ENCODE measurements at regions not wholly inside any gene's neighbourhood (a gene's known extent, or its start where the extent isn't known, plus 50 kb on each side); places are given as distances from the start of the nearest gene placed in this dataset.

GRCh38 chr6:118748311-118749062 is 97.1 kb upstream of the CEP85L start:
- no peak overlapping the region for H3K9ac ChIP-seq (ENCODE audit: insufficient read depth, low read length)
- TF ChIP-seq CTCF (conservative IDR thresholded peaks at IDR 0.05 in 1 of 2, IDR thresholded peaks at IDR 0.05 in 1 of 2; ENCODE audit: low read depth in 1 of 2, low read length in 2 of 2) (no peak), EZH2 (IDR thresholded peaks at IDR 0.05; ENCODE audit: low read length, missing control alignments) (no peak)
- H2AFZ ChIP-seq (ENCODE audit: low read length), result peak overlapping the region; percentile 83
- H4K20me1 ChIP-seq (ENCODE audit: control insufficient read depth, extremely low read depth, insufficient read depth, low read length), result no peaks in the 10 kb centered on the region
- peak; percentile 58 to 80 for DNase-seq (ENCODE audit: low read depth in 2 of 2)
- peaks cover 12% of the 10 kb centered on the region for H3K4me1 ChIP-seq (ENCODE audit: control insufficient read depth, extremely low read depth, insufficient read depth, low read length)
- peak overlapping the region; percentile 6 to 20 (median 16) for H3K4me3 ChIP-seq (replicated peaks in 1 of 4; ENCODE audit: control extremely low read depth in 1 of 4, insufficient read depth in 1 of 4, low read depth in 3 of 4, low read length in 4 of 4)
- H3K9me3 ChIP-seq (ENCODE audit: control insufficient read depth, insufficient read depth, low read depth, low read length), result no peaks in the 10 kb centered on the region
- no peaks in the 10 kb centered on the region for H3K27me3 ChIP-seq (ENCODE audit: control insufficient read depth, insufficient read depth, low read length)
- H3K79me2 ChIP-seq (ENCODE audit: control insufficient read depth, insufficient read depth, low read length), result no peaks in the 10 kb centered on the region
- H3K27ac ChIP-seq (ENCODE audit: insufficient read depth, low read length), result peak overlapping the region; percentile 69
- H3K36me3 ChIP-seq (ENCODE audit: control insufficient read depth, insufficient read depth, low read length), result no peaks in the 10 kb centered on the region
- peak overlapping the region; percentile 79 for H3K4me2 ChIP-seq (ENCODE audit: extremely low read depth, insufficient read depth, low read length)

- no peak overlapping the region for H3K4me2 ChIP-seq (ENCODE audit: extremely low read depth, insufficient read depth, low read length)
- no peaks in the 10 kb centered on the region for H3K36me3 ChIP-seq (ENCODE audit: control insufficient read depth, insufficient read depth, low read length)
- H4K20me1 ChIP-seq (ENCODE audit: control insufficient read depth, extremely low read depth, insufficient read depth, low read length), result no peaks in the 10 kb centered on the region
- no peak overlapping the region for H2AFZ ChIP-seq (ENCODE audit: low read length)
- H3K27me3 ChIP-seq (ENCODE audit: control insufficient read depth, insufficient read depth, low read length), result no peaks in the 10 kb centered on the region
- no peak overlapping the region for H3K27ac ChIP-seq (ENCODE audit: insufficient read depth, low read length)
- H3K4me3 ChIP-seq (replicated peaks in 1 of 4; ENCODE audit: control extremely low read depth in 1 of 4, insufficient read depth in 1 of 4, low read depth in 3 of 4, low read length in 4 of 4), result no peak overlapping the region
- no peak overlapping the region for H3K9ac ChIP-seq (ENCODE audit: insufficient read depth, low read length)
- H3K9me3 ChIP-seq (ENCODE audit: control insufficient read depth, insufficient read depth, low read depth, low read length), result no peaks in the 10 kb centered on the region
- H3K79me2 ChIP-seq (ENCODE audit: control insufficient read depth, insufficient read depth, low read length), result no peaks in the 10 kb centered on the region
- DNase-seq (ENCODE audit: low read depth in 2 of 2), result no peak
- peaks cover 12% of the 10 kb centered on the region for H3K4me1 ChIP-seq (ENCODE audit: control insufficient read depth, extremely low read depth, insufficient read depth, low read length)
- TF ChIP-seq CTCF (conservative IDR thresholded peaks at IDR 0.05 in 1 of 2, IDR thresholded peaks at IDR 0.05 in 1 of 2; ENCODE audit: low read depth in 1 of 2, low read length in 2 of 2), result no peak
- no peak for TF ChIP-seq EZH2 (IDR thresholded peaks at IDR 0.05; ENCODE audit: low read length, missing control alignments)
These were observed 95.4 kb upstream of the CEP85L start for GRCh38 chr6:118746825-118747174.

GRCh38 chr6:118746145-118746824 is 94.9 kb upstream of the CEP85L start:
- H3K36me3 ChIP-seq (ENCODE audit: control insufficient read depth, insufficient read depth, low read length), result no peaks in the 10 kb centered on the region
- no peak overlapping the region for H3K9ac ChIP-seq (ENCODE audit: insufficient read depth, low read length)
- DNase-seq (ENCODE audit: low read depth in 2 of 2), result no peak
- H3K27me3 ChIP-seq (ENCODE audit: control insufficient read depth, insufficient read depth, low read length), result no peaks in the 10 kb centered on the region
- no peak overlapping the region for H3K27ac ChIP-seq (ENCODE audit: insufficient read depth, low read length)
- no peak for TF ChIP-seq CTCF (conservative IDR thresholded peaks at IDR 0.05 in 1 of 2, IDR thresholded peaks at IDR 0.05 in 1 of 2; ENCODE audit: low read depth in 1 of 2, low read length in 2 of 2)
- no peak for TF ChIP-seq EZH2 (IDR thresholded peaks at IDR 0.05; ENCODE audit: low read length, missing control alignments)
- H2AFZ ChIP-seq (ENCODE audit: low read length), result no peak overlapping the region
- H4K20me1 ChIP-seq (ENCODE audit: control insufficient read depth, extremely low read depth, insufficient read depth, low read length), result no peaks in the 10 kb centered on the region
- no peaks in the 10 kb centered on the region for H3K79me2 ChIP-seq (ENCODE audit: control insufficient read depth, insufficient read depth, low read length)
- H3K4me3 ChIP-seq (replicated peaks in 1 of 4; ENCODE audit: control extremely low read depth in 1 of 4, insufficient read depth in 1 of 4, low read depth in 3 of 4, low read length in 4 of 4), result no peak overlapping the region
- peaks cover 12% of the 10 kb centered on the region for H3K4me1 ChIP-seq (ENCODE audit: control insufficient read depth, extremely low read depth, insufficient read depth, low read length)
- H3K4me2 ChIP-seq (ENCODE audit: extremely low read depth, insufficient read depth, low read length), result no peak overlapping the region
- H3K9me3 ChIP-seq (ENCODE audit: control insufficient read depth, insufficient read depth, low read depth, low read length), result no peaks in the 10 kb centered on the region
